NCI-H1092 treated with DMSO at 0.1 percent for 48 hours (cell line): ENCODE measurements at regions not wholly inside any gene's neighbourhood (a gene's known extent, or its start where the extent isn't known, plus 50 kb on each side); places are given as distances from the start of the nearest gene placed in this dataset.
"Not testable (repeated sequence)": the region's sequence is repeated elsewhere in the genome, so short reads cannot be mapped to it uniquely, and the experiment has no call there.

Source experiments
- DNase-seq: peaks from one replicate; lab custom pipeline; 2025; lab: John Stamatoyannopoulos, UW

DNA sequence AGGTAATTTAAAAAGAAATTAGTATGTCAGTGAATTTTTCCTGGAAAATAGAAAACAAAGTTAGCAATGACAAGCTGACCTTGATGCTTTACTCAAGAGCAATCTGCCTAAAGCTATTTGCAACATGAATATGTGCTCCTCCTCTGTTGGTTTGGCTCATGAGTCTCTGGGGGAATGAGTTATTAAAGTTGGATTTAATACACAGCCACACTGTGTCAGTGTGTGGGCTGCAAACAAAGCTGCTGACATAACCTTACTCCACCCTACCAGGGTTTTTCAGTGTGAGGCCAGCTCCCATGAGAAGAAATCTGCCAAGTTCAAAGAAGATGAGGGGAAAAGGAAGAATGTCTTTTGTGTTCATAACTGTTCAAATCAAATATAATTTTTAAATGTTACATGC is 280.5 kb downstream of the TLL1 start:
- DNase-seq: no peak

DNA sequence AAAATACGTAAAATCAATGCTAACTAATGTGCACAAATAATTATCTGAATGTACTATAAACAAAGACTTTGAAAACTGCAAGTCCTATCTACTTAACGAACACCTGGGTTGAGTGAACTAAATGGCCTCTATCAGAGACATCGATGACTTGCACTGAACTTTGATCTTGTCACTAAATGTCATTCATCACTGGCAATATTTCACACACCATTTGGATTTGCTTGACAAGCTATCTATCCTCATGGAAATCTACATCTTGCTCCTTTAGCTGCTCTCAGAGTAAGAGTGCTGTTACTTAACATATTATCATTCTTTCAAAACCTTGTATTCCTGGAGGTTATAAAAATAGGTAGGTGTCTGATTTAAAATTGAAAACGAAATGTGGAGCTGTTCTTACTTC is 289.3 kb downstream of the TLL1 start:
- no peak for DNase-seq

DNA sequence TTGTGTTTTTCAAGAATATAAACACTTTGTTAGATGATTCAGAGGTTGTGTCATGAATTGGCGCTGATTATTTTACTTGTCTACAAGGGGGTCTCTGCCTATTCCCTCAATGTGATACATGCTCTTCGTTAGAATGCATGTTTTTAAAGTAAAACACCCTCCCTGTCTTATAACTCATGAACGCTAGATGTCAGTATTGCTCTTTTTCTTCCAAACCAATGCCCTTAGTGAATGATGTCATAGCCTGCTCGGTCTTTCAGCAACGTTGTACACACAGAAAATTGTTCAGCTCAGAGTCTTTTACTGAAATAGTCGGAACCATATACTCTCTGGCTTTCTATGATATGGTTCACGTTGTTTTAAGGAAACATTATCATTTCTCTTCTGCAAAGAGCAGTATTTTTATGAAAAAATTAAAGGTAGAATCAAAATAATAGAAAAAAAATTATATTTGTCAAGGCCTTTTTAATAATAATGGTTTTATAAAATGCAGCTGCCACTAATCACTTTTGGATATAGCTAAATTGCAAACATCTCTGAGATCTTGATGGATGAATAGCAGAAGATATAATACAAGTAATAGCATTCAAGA is 292.9 kb downstream of the TLL1 start:
- peak; percentile 90 for DNase-seq

DNA sequence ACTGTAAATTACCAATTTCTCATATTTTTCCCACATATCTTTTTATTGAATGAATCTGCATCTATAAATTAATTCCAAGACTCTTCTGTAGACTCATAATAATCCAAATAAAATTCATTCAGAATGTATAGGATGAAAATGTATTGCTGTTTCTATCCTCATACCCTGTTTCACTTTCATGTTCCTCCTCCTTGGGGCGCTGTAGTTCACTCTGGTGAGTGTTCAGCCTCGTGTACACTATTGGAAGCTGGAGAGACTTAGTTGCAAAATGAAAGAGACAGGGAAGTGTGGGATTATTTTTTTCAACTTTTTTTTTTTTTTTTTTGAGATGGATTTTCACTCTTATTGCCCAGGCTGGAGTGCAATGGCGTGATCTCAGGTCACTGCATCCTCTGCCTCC is 296.1 kb downstream of the TLL1 start:
- DNase-seq: peak; percentile 15

DNA sequence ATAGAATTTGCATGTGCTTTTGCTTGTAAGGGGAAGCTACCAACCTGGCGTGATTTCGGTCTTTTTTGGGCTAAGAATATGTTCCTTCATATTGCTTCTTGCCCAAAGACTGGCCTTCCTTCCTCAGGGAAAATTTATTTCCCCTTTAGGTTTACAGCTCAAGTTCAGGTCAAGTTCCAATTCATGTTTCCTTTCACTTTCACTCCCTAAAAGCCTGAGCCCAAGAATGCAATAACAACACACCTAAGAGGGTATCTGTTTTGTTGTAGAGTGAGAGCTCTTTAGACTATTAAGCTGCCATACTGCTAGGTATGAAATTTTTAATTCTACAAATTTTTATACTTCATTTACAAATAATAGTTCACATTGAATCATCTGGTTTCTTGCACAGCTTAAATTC is 299.6 kb downstream of the TLL1 start:
- DNase-seq: no peak

DNA sequence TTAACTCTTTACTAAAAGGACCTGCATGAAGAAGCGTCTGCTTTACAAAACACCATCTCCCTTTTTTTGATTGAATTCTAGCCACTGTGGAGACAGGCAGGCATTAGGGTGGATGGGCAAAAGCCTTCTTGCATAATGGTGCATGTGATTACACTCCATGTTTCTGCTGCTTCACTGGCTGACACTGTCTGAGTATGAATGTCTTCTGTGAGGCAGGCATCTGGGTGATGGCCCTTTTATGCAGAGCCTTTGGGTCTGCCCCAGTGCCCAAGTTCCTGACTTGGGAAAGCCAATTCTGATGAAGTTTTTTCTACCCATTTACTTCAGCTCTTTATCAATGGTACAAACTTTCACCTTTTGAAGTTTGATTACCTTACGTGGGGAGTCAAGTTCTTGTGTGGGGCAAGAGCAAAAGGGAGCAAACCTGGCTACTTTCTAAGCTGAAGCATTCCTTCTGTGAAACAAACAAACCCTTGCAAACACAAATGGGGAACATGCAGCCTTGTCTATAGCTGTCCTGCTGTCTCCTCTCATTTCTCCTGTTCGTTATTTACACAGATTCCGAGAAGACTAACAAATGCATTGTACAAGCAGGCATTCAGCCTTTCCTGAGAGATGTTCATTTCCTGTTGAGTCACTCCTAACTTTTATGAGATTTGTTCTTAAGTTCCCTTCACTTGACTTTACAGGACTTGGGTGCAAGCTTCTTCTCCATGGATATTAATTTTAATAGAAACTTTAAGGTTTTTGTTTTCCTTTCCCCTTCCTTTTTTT is 301.9 kb downstream of the TLL1 start:
- no peak for DNase-seq

DNA sequence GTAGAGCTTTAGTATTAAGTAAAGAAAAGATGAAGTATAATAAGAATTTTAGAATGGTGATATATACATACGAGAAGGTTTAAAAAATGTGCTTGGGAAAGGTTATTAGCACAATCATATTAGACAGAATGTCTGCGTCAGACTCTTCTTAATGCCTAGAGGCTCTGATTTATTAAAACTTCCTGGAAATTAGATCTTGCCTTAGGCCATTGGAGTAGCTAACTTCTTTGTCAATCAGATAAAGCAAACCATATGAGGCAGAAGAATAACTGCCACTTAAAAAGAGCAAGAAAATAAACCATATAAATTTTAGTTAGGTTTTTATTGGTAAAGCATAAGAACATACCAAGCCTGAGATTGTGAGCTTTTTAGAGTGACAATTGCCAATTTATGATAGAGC is 309.1 kb downstream of the TLL1 start:
- DNase-seq: no peak

DNA sequence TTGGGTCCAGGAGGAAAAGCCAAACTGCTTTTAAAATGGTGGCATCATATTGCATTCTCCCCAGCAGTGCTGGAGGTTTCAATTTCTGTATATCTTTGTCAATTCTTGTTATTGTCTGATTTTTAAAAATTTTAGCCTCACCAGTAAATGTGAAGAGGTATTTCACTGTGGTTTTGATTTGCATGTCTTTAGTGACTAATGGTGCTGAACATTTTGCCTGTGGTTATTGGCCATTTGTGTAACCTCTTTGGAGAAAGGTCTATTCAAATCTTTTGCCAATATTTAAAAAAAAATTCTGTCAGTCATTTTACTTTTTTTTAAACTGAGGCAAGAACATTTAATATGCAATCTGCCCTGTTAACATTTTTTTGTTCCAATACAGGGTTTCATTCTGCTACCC is 322.1 kb downstream of the TLL1 start:
- DNase-seq: no peak

DNA sequence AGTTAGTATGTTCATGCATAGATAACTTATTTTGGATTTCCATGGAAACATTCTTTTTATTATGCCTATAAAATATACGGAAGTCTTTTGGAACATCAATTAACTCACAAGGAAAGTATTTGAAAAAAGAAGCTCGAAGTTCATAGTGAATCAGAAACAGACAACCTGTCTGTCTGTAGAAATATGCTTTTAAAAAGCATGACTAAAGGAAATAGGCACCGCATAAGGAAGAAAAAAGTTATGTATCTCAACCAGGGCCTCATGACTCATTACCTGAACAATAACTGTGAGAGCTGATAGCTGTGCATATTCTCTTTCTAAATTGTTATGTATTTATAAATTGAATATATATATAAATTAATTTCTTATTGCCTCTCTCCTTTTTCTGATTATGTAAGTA is 324.1 kb downstream of the TLL1 start:
- DNase-seq: no peak

DNA sequence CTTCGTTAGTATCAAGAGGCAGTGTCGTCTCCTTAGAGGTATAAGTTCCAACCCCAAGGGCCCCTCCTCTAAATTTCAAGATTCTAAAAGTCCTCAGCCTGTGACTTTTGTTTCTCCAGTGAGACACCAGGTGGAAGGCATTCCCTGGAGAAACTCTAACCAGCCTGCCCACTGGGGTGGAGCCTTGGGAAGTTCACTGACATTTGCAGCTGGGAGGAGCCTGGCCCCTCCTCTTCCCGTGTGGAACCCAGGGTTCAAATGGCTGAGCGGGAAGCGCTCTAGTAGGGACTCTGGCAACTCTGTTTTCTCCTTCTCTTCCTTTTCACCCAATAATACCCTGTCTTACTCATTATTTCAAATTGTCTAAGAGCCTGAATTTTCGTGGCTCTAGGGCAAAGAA is 325.0 kb downstream of the TLL1 start:
- DNase-seq: no peak

DNA sequence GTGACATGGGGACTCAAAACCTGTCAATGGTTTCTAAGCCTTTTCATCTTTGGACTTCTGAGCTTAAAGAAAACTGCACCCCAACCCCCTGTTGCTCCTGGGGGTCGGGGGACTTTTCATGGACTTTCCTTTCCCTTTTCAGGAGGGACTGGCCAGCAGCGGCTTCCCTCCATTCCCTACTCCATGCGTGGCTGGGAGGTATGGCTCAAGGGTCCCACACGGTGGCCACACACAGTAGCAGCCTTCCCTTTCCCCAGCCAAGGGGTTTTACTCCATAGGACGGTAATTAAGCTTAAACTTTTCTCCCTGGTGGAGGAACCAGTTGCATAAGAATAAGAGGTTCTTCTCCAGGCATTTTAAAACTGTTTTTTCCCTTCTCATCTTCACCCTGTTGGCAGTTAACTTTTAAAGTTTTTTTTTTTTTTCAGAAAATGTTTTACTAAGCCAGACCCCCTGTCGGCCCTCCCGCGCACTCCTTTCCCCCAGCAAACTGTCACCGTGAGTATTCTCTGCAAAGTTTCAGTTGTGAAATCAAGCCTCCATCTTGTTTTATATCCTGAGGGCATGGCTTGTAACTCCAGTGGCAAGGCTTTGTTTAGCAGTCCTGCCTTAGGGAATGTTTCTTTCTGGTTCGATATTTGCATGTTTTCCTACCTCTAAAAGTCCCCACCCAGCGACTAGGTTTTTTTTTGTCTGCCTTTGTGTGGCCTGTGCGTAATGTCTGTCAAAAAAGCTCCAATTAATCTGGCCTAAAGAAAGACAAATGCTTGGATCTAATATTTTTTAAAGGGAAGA is 325.7 kb downstream of the TLL1 start:
- no peak for DNase-seq

DNA sequence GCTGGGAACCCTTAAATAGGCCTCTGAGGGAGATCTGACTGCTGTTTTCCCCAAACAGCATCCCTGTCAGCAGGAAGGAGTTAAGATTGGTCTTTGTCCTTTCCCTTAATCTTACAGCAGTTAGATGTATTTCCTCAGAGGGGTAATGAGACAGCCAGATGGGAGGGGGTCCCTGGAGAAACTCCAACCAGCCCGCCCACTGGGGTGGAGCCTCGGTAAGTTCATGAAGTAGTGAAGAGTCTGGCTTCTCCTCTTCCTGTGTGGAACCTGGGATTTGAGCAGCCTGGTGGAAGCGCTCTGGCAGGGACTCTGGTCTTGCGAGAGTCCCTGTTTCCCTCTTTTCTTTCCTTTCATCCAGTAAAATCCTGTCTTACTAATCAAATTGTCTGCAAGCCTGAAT is 330.0 kb downstream of the TLL1 start:
- DNase-seq: no peak

DNA sequence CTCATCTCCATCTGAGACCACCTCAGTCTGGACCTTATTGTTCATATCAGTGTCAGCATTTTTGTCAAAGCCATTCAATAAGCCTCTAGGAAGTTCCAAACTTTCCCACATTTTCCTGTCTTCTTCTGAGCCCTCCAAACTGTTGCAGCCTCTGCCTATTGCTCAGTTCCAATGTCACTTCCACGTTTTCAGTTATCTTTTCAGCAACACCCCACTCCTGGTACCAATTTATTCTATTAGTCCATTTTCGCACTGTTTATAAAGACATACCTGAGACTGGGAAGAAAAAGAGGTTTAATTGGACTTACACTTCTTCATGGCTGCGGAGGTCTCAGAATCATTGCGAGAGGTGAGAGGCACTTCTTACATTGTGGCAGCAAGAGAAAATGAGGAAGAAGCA is 339.3 kb downstream of the TLL1 start:
- not testable (repeated sequence) for DNase-seq

DNA sequence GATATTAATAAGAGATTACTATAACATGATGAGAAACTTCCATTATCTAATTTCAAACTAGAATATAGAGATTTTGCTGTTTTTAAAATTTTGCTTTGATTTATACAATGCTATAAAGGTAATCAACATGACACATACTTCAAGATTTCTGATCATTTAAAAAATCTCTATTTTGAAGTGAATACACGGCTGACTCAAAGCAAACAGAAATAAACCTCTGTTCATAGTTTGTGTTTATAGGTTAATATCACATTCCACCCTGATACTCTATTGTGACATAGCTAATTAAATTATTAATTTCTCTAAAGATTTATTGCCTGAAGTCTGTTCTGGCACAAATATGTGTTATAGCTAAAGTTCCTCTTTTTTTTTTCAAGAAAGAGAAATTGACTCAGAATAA is 349.2 kb downstream of the TLL1 start:
- DNase-seq: no peak

DNA sequence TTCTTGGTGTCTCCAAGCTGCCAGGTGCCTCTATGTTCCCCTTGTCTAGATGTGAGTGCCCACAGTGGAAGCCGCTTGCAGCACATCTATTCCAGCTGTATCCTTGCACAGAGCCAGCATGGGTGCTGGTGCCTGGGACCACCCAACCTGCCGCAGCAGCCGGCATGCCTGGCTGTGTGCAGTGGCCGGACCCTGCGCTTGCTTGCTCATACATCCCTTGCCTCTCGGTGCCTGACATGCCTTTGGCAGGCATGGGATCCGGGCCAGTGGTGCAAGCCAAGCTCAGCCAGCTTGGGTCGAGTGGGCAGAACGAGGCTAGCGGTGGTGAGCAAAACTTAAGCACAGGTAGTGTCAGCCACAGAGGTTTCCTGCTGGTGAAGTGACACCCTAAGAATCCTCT is 355.1 kb downstream of the TLL1 start:
- no peak for DNase-seq

DNA sequence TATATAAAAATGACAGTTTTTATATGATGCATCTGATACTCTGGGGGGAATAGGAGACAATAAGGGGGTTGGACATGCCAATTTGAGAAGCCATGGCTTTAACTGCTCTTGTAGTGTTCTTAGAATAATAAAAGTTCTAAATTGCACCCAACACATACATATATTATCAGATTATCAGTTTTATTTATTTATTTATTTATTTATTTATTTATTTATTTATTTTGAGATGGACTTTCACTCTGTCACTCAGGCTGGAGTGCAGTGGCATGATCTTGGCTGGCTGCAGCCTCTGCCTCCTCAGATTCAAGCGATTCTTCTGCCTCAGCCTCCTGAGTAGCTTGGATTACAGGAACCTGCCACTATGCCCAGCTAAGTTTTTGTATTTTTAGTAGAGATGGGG is 356.8 kb downstream of the TLL1 start:
- DNase-seq: no peak

DNA sequence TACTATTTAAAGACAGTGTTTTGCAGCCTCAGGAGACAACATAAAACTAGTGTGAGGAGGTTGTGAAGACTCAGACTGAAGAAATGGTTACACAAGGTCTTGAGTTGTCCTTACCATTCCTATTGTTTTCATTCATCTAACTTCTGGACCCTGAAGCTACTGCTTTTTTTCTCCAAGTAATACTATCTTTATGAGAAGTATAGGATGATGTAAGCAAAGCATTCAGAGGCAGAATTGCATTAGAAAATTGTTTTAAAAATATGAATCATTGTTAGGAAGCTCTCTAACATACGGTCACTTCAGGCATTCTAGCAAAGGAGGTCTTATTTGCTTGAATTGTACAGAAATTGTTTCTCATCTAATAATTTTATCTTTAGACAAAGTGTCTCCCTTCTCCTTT is 357.8 kb downstream of the TLL1 start:
- DNase-seq: no peak

DNA sequence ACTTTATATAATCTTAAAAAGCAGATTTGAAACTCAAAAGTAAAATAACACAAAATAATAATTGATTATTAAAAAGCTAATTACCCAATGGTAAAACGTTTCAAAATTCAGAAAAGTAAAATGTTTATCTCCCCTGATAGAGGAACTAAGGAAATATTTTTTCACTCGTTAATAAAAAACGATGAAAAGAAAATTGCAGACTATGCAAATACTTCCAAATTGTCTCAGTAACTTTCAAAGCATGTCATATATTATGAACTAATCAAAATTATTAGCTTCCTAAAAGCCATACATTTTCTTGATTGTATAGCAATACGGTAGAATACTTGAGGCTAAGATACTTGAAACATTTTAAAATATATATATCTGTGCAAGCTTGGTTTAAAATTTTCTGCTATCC is 366.3 kb downstream of the TLL1 start:
- no peak for DNase-seq

DNA sequence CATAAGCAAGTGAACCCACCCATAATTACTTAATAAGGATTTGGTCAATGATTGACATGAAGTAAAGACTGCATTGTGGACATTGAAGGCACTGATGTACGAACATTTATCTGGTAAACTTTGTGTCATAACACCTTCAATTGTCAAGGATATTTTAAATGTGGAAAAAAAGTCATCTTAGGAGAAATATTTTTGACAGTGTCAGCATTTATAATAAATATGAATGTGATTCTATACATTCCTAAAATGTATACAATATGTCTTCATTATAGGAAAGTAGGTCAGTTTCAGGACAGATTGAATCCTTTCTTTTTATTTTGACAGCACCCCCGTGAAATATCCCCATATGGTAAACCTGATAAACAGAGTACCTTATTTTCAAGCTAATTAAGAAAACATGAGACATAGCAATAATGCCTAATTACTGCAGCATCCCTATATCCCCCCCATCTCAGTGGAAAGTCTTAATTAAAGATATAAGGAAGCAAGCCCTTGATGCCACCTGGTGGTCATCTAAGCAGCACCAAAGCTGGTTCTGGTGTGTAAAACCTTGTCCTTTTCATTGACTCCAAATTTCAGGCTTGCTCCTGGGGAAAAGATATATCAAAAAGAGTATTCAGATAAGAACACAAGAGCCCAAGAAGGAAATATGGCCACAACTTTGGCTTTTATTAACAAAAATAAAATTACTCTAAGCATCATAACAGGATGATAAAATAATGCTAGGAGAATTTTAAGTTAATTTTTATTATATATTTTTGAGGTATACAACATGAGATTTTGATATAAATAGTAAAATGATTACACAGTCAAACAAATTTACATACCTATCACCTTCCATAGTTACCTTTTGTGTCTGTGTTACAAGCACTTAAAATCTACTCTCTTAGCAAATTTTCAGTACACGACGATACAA is 379.7 kb downstream of the TLL1 start:
- peak; percentile 12 for DNase-seq

DNA sequence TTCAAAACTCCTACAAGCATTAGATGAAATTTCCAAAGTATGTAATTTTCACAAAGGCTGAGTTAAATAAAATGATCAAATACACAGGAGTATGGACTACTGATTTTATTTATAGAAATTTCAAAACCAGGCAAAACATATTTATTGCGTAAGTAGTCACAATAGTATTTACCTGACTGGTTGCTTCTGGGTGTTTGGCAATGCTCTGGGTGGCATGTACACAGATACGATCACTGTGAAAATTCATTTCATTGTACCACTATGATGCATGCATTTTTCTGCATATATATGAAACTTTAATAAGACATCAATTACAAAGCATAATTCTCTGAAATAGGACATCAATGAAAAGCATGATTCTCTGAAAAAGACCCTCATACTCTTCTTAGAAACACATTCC is 384.2 kb downstream of the TLL1 start:
- DNase-seq: no peak

DNA sequence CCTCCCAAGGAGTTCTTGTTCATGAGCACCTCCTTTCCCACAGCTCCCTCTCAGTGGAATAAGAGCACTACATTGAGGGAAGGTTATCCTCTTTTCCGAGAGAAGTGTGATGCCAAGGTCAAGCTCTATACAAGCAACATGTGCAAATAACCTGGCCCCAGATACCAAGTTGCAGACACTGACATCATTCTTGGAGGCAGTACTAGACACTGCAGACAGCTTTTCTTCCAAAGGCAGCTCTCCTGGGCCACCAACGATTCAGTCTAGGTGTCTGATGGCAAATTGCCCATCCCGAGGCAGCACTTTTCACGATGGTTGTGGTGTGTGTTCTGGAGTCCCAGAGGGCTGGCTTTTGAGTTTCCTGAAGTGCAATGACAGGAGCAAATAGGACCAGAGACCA is 384.9 kb downstream of the TLL1 start:
- no peak for DNase-seq

DNA sequence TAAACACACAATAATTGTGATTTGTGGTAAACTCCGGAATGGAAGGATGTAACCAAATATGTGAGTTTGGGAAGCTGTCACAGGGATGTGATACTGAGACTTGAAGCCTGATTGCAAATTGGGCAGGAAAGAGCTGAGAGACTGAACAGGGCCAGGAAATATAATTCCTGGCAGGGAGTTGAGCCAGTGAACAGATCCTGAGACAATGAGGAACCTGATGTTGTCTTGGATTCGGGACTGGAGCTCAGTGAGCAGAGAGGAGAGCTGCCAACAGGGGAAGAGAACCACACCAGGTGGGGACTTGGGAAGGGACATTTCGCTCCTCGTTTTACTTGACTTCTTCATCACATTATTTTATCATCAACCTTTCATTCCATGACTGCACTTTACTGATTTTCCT is 386.0 kb downstream of the TLL1 start:
- no peak for DNase-seq
